ENCODE measurements at regions not wholly inside any gene's neighbourhood (a gene's known extent, or its start where the extent isn't known, plus 50 kb on each side); places are given as distances from the start of the nearest gene placed in this dataset.

DNA sequence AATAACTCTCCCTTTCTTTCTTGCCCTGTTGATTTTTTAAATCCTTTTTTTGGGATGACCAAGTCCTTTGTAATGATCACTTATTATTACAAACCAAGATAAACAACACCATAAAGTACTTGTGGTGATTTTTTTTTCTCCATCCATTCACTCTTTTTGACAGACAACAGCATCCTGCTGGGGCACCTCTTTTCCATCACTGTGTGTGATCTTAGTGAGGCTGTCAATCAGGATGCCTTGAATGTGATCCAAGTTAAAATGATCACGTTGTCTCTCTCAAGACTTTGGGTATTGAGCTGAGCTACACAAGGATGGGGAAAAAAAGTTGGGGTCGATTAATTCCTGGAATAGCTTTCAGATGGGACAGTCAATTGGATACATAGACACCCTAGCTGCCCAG is 73.6 kb upstream of the PPP2R2B start:
- no peak for DNase-seq
- intact Hi-C loops (cut with micrococcal nuclease): no loop called here
- peaks cover 0 to 2% (median 2%) of the 10 kb centered on the region in 3 donors for H3K27me3 Mint-ChIP-seq (ENCODE audit: low read depth in 3 of 3)
- TF ChIP-seq, protein P1, sequence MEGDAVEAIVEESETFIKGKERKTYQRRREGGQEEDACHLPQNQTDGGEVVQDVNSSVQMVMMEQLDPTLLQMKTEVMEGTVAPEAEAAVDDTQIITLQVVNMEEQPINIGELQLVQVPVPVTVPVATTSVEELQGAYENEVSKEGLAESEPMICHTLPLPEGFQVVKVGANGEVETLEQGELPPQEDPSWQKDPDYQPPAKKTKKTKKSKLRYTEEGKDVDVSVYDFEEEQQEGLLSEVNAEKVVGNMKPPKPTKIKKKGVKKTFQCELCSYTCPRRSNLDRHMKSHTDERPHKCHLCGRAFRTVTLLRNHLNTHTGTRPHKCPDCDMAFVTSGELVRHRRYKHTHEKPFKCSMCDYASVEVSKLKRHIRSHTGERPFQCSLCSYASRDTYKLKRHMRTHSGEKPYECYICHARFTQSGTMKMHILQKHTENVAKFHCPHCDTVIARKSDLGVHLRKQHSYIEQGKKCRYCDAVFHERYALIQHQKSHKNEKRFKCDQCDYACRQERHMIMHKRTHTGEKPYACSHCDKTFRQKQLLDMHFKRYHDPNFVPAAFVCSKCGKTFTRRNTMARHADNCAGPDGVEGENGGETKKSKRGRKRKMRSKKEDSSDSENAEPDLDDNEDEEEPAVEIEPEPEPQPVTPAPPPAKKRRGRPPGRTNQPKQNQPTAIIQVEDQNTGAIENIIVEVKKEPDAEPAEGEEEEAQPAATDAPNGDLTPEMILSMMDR (IDR thresholded peaks at IDR 0.05): no peak
- Histone ChIP-seq H3K4me1 (ENCODE audit: control insufficient read depth in 1 of 2, insufficient read depth in 2 of 2, low read length in 2 of 2) (no peaks in the 10 kb centered on the region), H3K4me3 (replicated peaks in 1 of 3; ENCODE audit: low read depth in 2 of 3, low read length in 3 of 3) (no peak overlapping the region), H3K79me2 (ENCODE audit: insufficient read depth, low read length) (no peaks in the 10 kb centered on the region), H3K9me3 (replicated peaks in 1 of 2; ENCODE audit: control insufficient read depth in 1 of 2, insufficient read depth in 1 of 2, low read length in 2 of 2) (no peaks in the 10 kb centered on the region), H3K4me2 (replicated peaks; ENCODE audit: extremely low read depth, low read length, poor library complexity, severe bottlenecking) (no peak overlapping the region), H3K9ac (ENCODE audit: insufficient read depth, low read length, poor library complexity, severe bottlenecking) (no peak overlapping the region), H3K27me3 (ENCODE audit: control insufficient read depth in 2 of 2, insufficient read depth in 2 of 2, low read length in 2 of 2) (no peaks in the 10 kb centered on the region), H3K27ac (ENCODE audit: low read depth in 1 of 2, low read length in 2 of 2) (no peak overlapping the region), H2AFZ (ENCODE audit: insufficient read depth, low read depth, low read length, poor library complexity, severe bottlenecking) (no peak overlapping the region), H4K20me1 (ENCODE audit: insufficient read depth, low read length) (no peaks in the 10 kb centered on the region), H3K36me3 (replicated peaks in 1 of 2; ENCODE audit: control insufficient read depth in 1 of 2, insufficient read depth in 2 of 2, low read length in 2 of 2) (no peaks in the 10 kb centered on the region)
- no peaks in the 10 kb centered on the region for H3K36me3 Mint-ChIP-seq
- WGBS (ENCODE audit: insufficient coverage): 100% methylated on average over 1 of the region's 2 CpGs
- H3K27ac Mint-ChIP-seq: no peak overlapping the region
- H3K9me3 Mint-ChIP-seq: peaks cover 0 to 5% (median 2%) of the 10 kb centered on the region in 7 donors
- peaks cover 2% of the 10 kb centered on the region for H3K4me1 Mint-ChIP-seq
- no peak overlapping the region for H3K4me3 Mint-ChIP-seq

DNA sequence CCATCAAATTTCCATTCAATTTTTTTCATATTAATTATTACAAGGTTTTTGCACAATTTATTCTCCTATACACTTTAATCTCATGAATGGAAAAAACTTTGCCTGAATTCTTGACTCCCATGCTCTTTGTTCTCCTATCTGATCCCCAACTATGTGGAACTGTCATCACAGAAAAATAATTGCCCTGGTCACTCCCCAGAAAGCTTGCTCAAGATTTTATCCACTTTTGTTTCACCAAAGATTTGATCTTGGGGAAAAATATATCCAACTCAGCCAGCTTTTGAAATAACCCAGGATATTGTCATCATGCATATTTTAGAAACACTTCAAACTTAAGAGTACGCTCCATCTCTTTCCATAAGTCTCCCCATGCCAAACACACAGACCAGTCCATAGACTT is 77.7 kb upstream of the PPP2R2B start:
- DNase-seq: no peak
- Mint-ChIP-seq H3K27ac (no peak overlapping the region), H3K36me3 (no peaks in the 10 kb centered on the region), H3K4me3 (no peak overlapping the region), H3K4me1 (no peaks in the 10 kb centered on the region), H3K27me3 (ENCODE audit: low read depth in 3 of 3) (peaks cover 2 to 11% (median 4%) of the 10 kb centered on the region in 3 donors), H3K9me3 (no peaks in the 10 kb centered on the region)
- Histone ChIP-seq H2AFZ (ENCODE audit: insufficient read depth, low read depth, low read length, poor library complexity, severe bottlenecking) (no peak overlapping the region), H3K4me3 (replicated peaks in 1 of 3; ENCODE audit: low read depth in 2 of 3, low read length in 3 of 3) (no peak overlapping the region), H3K4me1 (ENCODE audit: control insufficient read depth in 1 of 2, insufficient read depth in 2 of 2, low read length in 2 of 2) (no peaks in the 10 kb centered on the region), H3K36me3 (replicated peaks in 1 of 2; ENCODE audit: control insufficient read depth in 1 of 2, insufficient read depth in 2 of 2, low read length in 2 of 2) (no peaks in the 10 kb centered on the region), H3K4me2 (replicated peaks; ENCODE audit: extremely low read depth, low read length, poor library complexity, severe bottlenecking) (no peak overlapping the region), H4K20me1 (ENCODE audit: insufficient read depth, low read length) (no peaks in the 10 kb centered on the region), H3K27me3 (ENCODE audit: control insufficient read depth in 2 of 2, insufficient read depth in 2 of 2, low read length in 2 of 2) (no peaks in the 10 kb centered on the region), H3K9ac (ENCODE audit: insufficient read depth, low read length, poor library complexity, severe bottlenecking) (no peak overlapping the region), H3K79me2 (ENCODE audit: insufficient read depth, low read length) (no peaks in the 10 kb centered on the region), H3K27ac (ENCODE audit: low read depth in 1 of 2, low read length in 2 of 2) (no peak overlapping the region), H3K9me3 (replicated peaks in 1 of 2; ENCODE audit: control insufficient read depth in 1 of 2, insufficient read depth in 1 of 2, low read length in 2 of 2) (no peaks in the 10 kb centered on the region)
- TF ChIP-seq, protein P1 (IDR thresholded peaks at IDR 0.05): no peak
- intact Hi-C loops (cut with micrococcal nuclease): no loop called here
- no CpG with 5 or more reads among the region's 1 CpG for whole genome bisulfite sequencing (ENCODE audit: insufficient coverage)

Measured in CD14-positive monocyte (primary cell).